A673 (cell line): ENCODE measurements at regions not wholly inside any gene's neighbourhood (a gene's known extent, or its start where the extent isn't known, plus 50 kb on each side); places are given as distances from the start of the nearest gene placed in this dataset.

Experiments
- BruUV-seq: library from RNA; stranded (reverse); fragments of 400-500 nt; replicated peaks from 2 replicates; lab custom pipeline; 2021; lab: Mats Ljungman, UMichigan
- CTCF ChIA-PET: fragments of 300-600 bp; sonication (Branson Sonifier 250); formaldehyde crosslinking; loops from one replicate; lab custom pipeline; 2022; ENCODE audit warnings: antibody characterized with exemption; lab: Charles Lee
- POLR2A ChIA-PET: fragments of 300-600 bp; sonication (Branson Sonifier 250); formaldehyde crosslinking; loops from one replicate; lab custom pipeline; 2022; ENCODE audit warnings: antibody characterized with exemption; ENCODE audit not compliant: low non-redundant PET; lab: Charles Lee
- DNase-seq: peaks from one replicate; pipeline ENCODE4 v3.0.0-alpha.2; 2015; ENCODE audit warnings: low spot score
- H3K27ac ChIP-seq: fragments of 200-600 bp; sonication (generic); 2 replicates; pipeline ENCODE4 v1.5.1; 2016; ENCODE audit warnings: mixed run types, low read depth, mild to moderate bottlenecking, mixed read lengths, antibody characterized with exemption, low read length; ENCODE audit not compliant: poor library complexity, severe bottlenecking
- H3K27me3 ChIP-seq: fragments of 200-600 bp; sonication (generic); replicated peaks from 2 replicates; pipeline ENCODE4 v1.6.1; 2017; ENCODE audit warnings: mixed run types, low read depth, mild to moderate bottlenecking, mixed read lengths, antibody characterized with exemption, low read length; ENCODE audit not compliant: insufficient read depth, poor library complexity
- H3K36me3 ChIP-seq: fragments of 200-600 bp; sonication (generic); 2 replicates; pipeline ENCODE4 v1.6.1; 2016; ENCODE audit warnings: mixed run types, mild to moderate bottlenecking, mixed read lengths, antibody characterized with exemption, low read length; ENCODE audit not compliant: insufficient read depth, poor library complexity, severe bottlenecking
- H3K4me1 ChIP-seq: fragments of 200-600 bp; sonication (generic); 2 replicates; pipeline ENCODE4 v1.6.1; 2017; ENCODE audit warnings: mixed run types, mild to moderate bottlenecking, mixed read lengths, antibody characterized with exemption, low read length; ENCODE audit not compliant: insufficient read depth, poor library complexity, severe bottlenecking
- H3K4me3 ChIP-seq: fragments of 200-600 bp; sonication (generic); 2 replicates; pipeline ENCODE4 v1.5.1; 2016; ENCODE audit warnings: low read depth, mixed run types, mild to moderate bottlenecking, mixed read lengths, low read length; ENCODE audit not compliant: poor library complexity, severe bottlenecking
- H3K9me3 ChIP-seq: fragments of 200-600 bp; sonication (generic); 2 replicates; pipeline ENCODE4 v1.6.1; 2016; ENCODE audit warnings: mixed run types, low read depth, mild to moderate bottlenecking, mixed read lengths, antibody characterized with exemption, low read length; ENCODE audit not compliant: poor library complexity, severe bottlenecking
- EZH2 ChIP-seq: fragments of 200-600 bp; sonication (generic); IDR thresholded peaks from 2 replicates; pipeline ENCODE4 v1.6.1; 2017; ENCODE audit warnings: borderline replicate concordance, low read depth, mild to moderate bottlenecking, mixed read lengths, antibody characterized with exemption, low read length; ENCODE audit not compliant: poor library complexity, severe bottlenecking
- intact Hi-C: fragments of 100-400 bp; cut with micrococcal nuclease; formaldehyde crosslinking; loops from one replicate; pipeline ENCODE4 v1.10.0; 2022; ENCODE audit not compliant: unreplicated experiment
- TF ChIP-seq, protein P1 (sequence below): fragments of 300-800, 200-600 bp; sonication (generic); conservative IDR thresholded peaks from 2 replicates; pipeline ENCODE4 v1.5.1; 2017; ENCODE audit warnings: low read depth, mild to moderate bottlenecking, antibody characterized with exemption, low read length, moderate library complexity, mixed read lengths

- no peak for TF ChIP-seq EZH2
- TF ChIP-seq, protein P1, sequence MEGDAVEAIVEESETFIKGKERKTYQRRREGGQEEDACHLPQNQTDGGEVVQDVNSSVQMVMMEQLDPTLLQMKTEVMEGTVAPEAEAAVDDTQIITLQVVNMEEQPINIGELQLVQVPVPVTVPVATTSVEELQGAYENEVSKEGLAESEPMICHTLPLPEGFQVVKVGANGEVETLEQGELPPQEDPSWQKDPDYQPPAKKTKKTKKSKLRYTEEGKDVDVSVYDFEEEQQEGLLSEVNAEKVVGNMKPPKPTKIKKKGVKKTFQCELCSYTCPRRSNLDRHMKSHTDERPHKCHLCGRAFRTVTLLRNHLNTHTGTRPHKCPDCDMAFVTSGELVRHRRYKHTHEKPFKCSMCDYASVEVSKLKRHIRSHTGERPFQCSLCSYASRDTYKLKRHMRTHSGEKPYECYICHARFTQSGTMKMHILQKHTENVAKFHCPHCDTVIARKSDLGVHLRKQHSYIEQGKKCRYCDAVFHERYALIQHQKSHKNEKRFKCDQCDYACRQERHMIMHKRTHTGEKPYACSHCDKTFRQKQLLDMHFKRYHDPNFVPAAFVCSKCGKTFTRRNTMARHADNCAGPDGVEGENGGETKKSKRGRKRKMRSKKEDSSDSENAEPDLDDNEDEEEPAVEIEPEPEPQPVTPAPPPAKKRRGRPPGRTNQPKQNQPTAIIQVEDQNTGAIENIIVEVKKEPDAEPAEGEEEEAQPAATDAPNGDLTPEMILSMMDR = no peak
- Histone ChIP-seq H3K4me1 (no peaks in the 10 kb centered on the region), H3K27me3 (no peaks in the 10 kb centered on the region), H3K4me3 (no peak overlapping the region), H3K9me3 (no peaks in the 10 kb centered on the region), H3K36me3 (no peaks in the 10 kb centered on the region), H3K27ac (no peak overlapping the region)
- ChIA-PET POLR2A (no interaction called here), CTCF (no interaction called here)
- intact Hi-C loops = no loop called here
- no TSS peak for BruUV-seq
- DNase-seq = no peak
These were observed 508.2 kb downstream of the CETN3 start for GRCh38 chr5:89901346-89901745.

- Histone ChIP-seq H3K9me3 (peaks cover 5% of the 10 kb centered on the region), H3K36me3 (no peaks in the 10 kb centered on the region), H3K4me1 (no peaks in the 10 kb centered on the region), H3K4me3 (no peak overlapping the region), H3K27me3 (no peaks in the 10 kb centered on the region), H3K27ac (no peak overlapping the region)
- intact Hi-C loops = no loop called here
- DNase-seq = no peak
- CTCF ChIA-PET = no interaction called here
- POLR2A ChIA-PET = no interaction called here
- no peak for TF ChIP-seq EZH2
- TF ChIP-seq, protein P1 = no peak
- BruUV-seq = no TSS peak
These were observed 509.2 kb downstream of the CETN3 start for GRCh38 chr5:89900346-89900745.

DNA sequence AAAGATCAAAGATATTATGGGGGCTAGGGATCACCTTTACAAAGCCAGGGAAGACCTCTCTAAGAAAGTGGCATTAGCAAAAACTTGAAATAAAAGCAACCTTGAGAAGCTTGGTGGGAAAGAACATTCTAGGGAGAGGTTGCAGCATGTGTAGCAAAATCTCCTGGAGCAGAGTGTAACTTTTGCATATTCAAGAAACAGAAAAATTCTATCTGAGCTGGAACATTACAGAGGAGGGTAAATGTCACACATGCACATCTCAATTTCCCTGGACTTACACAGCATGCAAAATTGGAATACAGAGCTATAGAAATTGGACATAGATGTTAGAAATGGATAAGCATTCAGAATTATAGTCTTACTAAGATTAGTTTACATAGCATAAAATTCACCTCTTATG lies 510.0 kb downstream of the CETN3 start:
- Histone ChIP-seq H3K27ac (no peak overlapping the region), H3K4me3 (no peak overlapping the region), H3K27me3 (no peaks in the 10 kb centered on the region), H3K4me1 (no peaks in the 10 kb centered on the region), H3K9me3 (peaks cover 12% of the 10 kb centered on the region), H3K36me3 (no peaks in the 10 kb centered on the region)
- intact Hi-C loops = no loop called here
- BruUV-seq = no TSS peak
- no peak for DNase-seq
- no peak for TF ChIP-seq EZH2
- TF ChIP-seq, protein P1 = no peak
- CTCF ChIA-PET = no interaction called here
- POLR2A ChIA-PET = no interaction called here
